HCT116 (cell line): ENCODE measurements at regions not wholly inside any gene's neighbourhood (a gene's known extent, or its start where the extent isn't known, plus 50 kb on each side); places are given as distances from the start of the nearest gene placed in this dataset.

Experiments used
- ATAC-seq: fragments of 200-7000 bp; cut with Tn5 transposase; 2 replicates; pipeline ENCODE4 v1.9.1; 2020; ENCODE audit warnings: mild to moderate bottlenecking, moderate library complexity
- BruUV-seq: library from RNA; stranded (reverse); fragments of 400-500 nt; replicated peaks from 2 replicates; lab custom pipeline; 2021; lab: Mats Ljungman, UMichigan
- CTCF ChIA-PET: fragments of 300-600 bp; sonication (Branson Sonifier 250); formaldehyde crosslinking; loops from one replicate; lab custom pipeline; 2021; ENCODE audit warnings: antibody characterized with exemption; lab: Charles Lee
- POLR2A ChIA-PET: fragments of 300-600, 350-600 bp; sonication (Branson Sonifier 250); formaldehyde crosslinking; loops from one replicate; lab custom pipeline; 2021; ENCODE audit warnings: antibody characterized with exemption; lab: Charles Lee
- RAD21 ChIA-PET, 2 experiments: fragments of 300-600 bp; sonication (Branson Sonifier 250); formaldehyde crosslinking; loops; one replicate each; lab custom pipeline; 2023; ENCODE audit warnings: low total read pairs in 2 of 2; ENCODE audit not compliant: uncharacterized antibody in 2 of 2, unreplicated experiment in 2 of 2, low non-redundant PET in 1 of 2; lab: Charles Lee
- DNase-seq: peaks from one replicate; pipeline ENCODE4 v3.0.0-alpha.2; 2010; ENCODE audit warnings: low read depth, low spot score
- H2AFZ ChIP-seq: fragments of 200-600 bp; shearing (Covaris generic), sonication (generic); 2 replicates; pipeline ENCODE4 v1.6.1; 2017; ENCODE audit warnings: low read depth, mixed run types, mixed read lengths, antibody characterized with exemption, low read length; ENCODE audit not compliant: poor library complexity, severe bottlenecking
- H3K27ac ChIP-seq: 2 replicates; pipeline ENCODE4 v1.5.1; 2012; ENCODE audit warnings: low read depth, low read length
- H3K27me3 ChIP-seq: fragments of 200-600 bp; sonication (generic); 2 replicates; pipeline ENCODE4 v1.6.1; 2016; ENCODE audit warnings: mixed run types, low read length, mixed read lengths; ENCODE audit not compliant: insufficient read depth
- H3K36me3 ChIP-seq, 2 experiments: fragments of 200-500 bp in 1 of 2; fragments of 200-600 bp in 1 of 2; sonication (Bioruptor generic) in 1 of 2; sonication (generic) in 1 of 2; 2 replicates each; pipeline versions ENCODE4 v1.5.1 to v1.6.1; 2014 to 2016; ENCODE audit warnings: low read length in 2 of 2, inconsistent platforms in 1 of 2, mixed read lengths in 1 of 2, mixed run types in 1 of 2; ENCODE audit not compliant: insufficient read depth in 2 of 2, control insufficient read depth in 1 of 2
- H3K4me1 ChIP-seq, 2 experiments: fragments of 200-600 bp in 1 of 2; sonication (generic) in 1 of 2; 2 replicates each; pipeline versions ENCODE4 v1.5.1 to v1.6.1; 2012 to 2017; ENCODE audit warnings: low read length in 2 of 2, inconsistent platforms in 1 of 2, mild to moderate bottlenecking in 1 of 2, mixed read lengths in 1 of 2, mixed run types in 1 of 2, moderate library complexity in 1 of 2; ENCODE audit not compliant: insufficient read depth in 2 of 2, control insufficient read depth in 1 of 2
- H3K4me2 ChIP-seq: fragments of 200-600 bp; sonication (generic); 2 replicates; pipeline ENCODE4 v1.6.1; 2017; ENCODE audit warnings: mixed run types, low read length, mixed read lengths
- H3K4me3 ChIP-seq, 2 experiments: fragments of 200-600 bp in 1 of 2; sonication (generic) in 1 of 2; replicated peaks in 1 of 2; 2 replicates each; pipeline ENCODE4 v1.5.1; 2011 to 2016; ENCODE audit warnings: low read length in 2 of 2, control low read depth in 1 of 2, low read depth in 1 of 2, mild to moderate bottlenecking in 1 of 2, mixed read lengths in 1 of 2, mixed run types in 1 of 2
- H3K79me2 ChIP-seq: fragments of 200-600 bp; sonication (generic); 2 replicates; pipeline ENCODE4 v1.6.1; 2017; ENCODE audit warnings: mild to moderate bottlenecking, mixed run types, low read length, moderate library complexity, mixed read lengths; ENCODE audit not compliant: insufficient read depth
- H3K9ac ChIP-seq: fragments of 200-600 bp; sonication (generic); 2 replicates; pipeline ENCODE4 v1.6.1; 2016; ENCODE audit warnings: low read length, mixed read lengths
- H3K9me2 ChIP-seq: fragments of 200-600 bp; sonication (generic), shearing (Covaris generic); 2 replicates; pipeline ENCODE4 v1.6.1; 2017; ENCODE audit warnings: mixed run types, mild to moderate bottlenecking, moderate library complexity; ENCODE audit not compliant: insufficient read depth
- H3K9me3 ChIP-seq, 2 experiments: fragments of 200-500 bp in 1 of 2; fragments of 200-600 bp in 1 of 2; sonication (Bioruptor generic) in 1 of 2; sonication (generic) in 1 of 2; 2 replicates each; pipeline ENCODE4 v1.6.1; 2014 to 2017; ENCODE audit warnings: low read length in 2 of 2, mixed read lengths in 2 of 2, inconsistent platforms in 1 of 2, low read depth in 1 of 2, mild to moderate bottlenecking in 1 of 2, mixed run types in 1 of 2, moderate library complexity in 1 of 2; ENCODE audit not compliant: control insufficient read depth in 1 of 2, insufficient read depth in 1 of 2
- H4K20me1 ChIP-seq: fragments of 200-600 bp; sonication (generic), shearing (Covaris generic); 2 replicates; pipeline ENCODE4 v1.6.1; 2017; ENCODE audit warnings: mixed run types, mild to moderate bottlenecking, moderate library complexity; ENCODE audit not compliant: insufficient read depth
- EZH2 ChIP-seq: fragments of 200-600 bp; sonication (generic); IDR thresholded peaks from 2 replicates; pipeline ENCODE4 v1.6.1; 2017; ENCODE audit warnings: antibody characterized with exemption, mixed run types
- EZH2phosphoT487 ChIP-seq: fragments of 200-600 bp; IDR thresholded peaks from 2 replicates; pipeline ENCODE4 v1.6.1; 2018; ENCODE audit warnings: antibody characterized with exemption, borderline replicate concordance
- FOSL1 ChIP-seq: IDR thresholded peaks from 2 replicates; pipeline ENCODE4 v1.6.1; 2012; ENCODE audit warnings: low read depth
- JUND ChIP-seq: IDR thresholded peaks from 2 replicates; pipeline ENCODE4 v1.6.1; 2012
- POLR2A ChIP-seq: IDR thresholded peaks from 2 replicates; pipeline ENCODE4 v1.7.0; 2011; ENCODE audit warnings: borderline replicate concordance; ENCODE audit not compliant: insufficient read depth, insufficient read length; ENCODE audit errors: extremely low read depth
- POLR2AphosphoS5 ChIP-seq: IDR thresholded peaks from 2 replicates; pipeline ENCODE4 v1.6.1; 2011; ENCODE audit warnings: mild to moderate bottlenecking, low read depth, low read length, moderate library complexity
- REST ChIP-seq: IDR thresholded peaks from 2 replicates; pipeline ENCODE4 v1.6.1; 2012; ENCODE audit warnings: low read depth
- TCF7L2 ChIP-seq: IDR thresholded peaks from 2 replicates; pipeline ENCODE4 v1.7.0; 2011; ENCODE audit warnings: borderline replicate concordance, inconsistent platforms; ENCODE audit not compliant: insufficient read depth, insufficient read length; ENCODE audit errors: extremely low read depth
- ZBTB33 ChIP-seq: IDR thresholded peaks from 2 replicates; pipeline ENCODE4 v1.6.1; 2011; ENCODE audit warnings: mild to moderate bottlenecking, low read length, moderate library complexity; ENCODE audit not compliant: insufficient replicate concordance; ENCODE audit errors: extremely low read depth
- ZNF274 ChIP-seq: fragments of 200-500 bp; sonication (Bioruptor generic); IDR thresholded peaks from 2 replicates; pipeline ENCODE4 v1.6.1; 2014; ENCODE audit warnings: mild to moderate bottlenecking, low read depth, low read length, inconsistent platforms
- intact Hi-C: fragments of 100-400 bp; cut with micrococcal nuclease; formaldehyde crosslinking; loops from 2 replicates; pipeline ENCODE4 v1.10.0; 2022
- TF ChIP-seq, protein P1 (sequence below): IDR thresholded peaks from 2 replicates; pipeline ENCODE4 v1.6.1; 2012

DNA sequence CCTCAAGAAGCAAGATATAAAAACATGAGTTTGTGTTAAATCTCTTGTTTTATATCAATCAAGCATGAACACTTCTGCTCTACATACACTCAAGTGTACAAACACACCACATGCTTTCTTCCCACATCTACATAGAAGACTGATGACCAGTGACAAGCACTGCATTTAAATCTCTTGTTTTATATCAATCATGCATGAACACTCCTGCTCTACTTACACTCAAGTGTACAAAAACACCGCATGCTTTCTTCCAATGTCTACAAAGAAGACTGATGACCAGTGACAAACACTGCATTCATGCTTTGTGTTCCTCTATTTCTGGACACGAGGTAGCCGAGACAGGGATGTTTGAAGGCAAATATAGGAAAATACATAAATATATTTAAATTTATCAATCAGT lies 642.0 kb upstream of the PFKP start:
- ATAC-seq: no peak
- H3K27me3 ChIP-seq: no peaks in the 10 kb centered on the region
- no peak overlapping the region for H2AFZ ChIP-seq
- intact Hi-C loops: no loop called here
- no peak for DNase-seq
- H3K27ac ChIP-seq: no peak overlapping the region
- ChIA-PET POLR2A (no interaction called here), CTCF (no interaction called here), RAD21 (no interaction called here)
- no peak overlapping the region for H3K4me2 ChIP-seq
- H3K9me3 ChIP-seq: peaks cover 11 to 27% of the 10 kb centered on the region in 2 experiments; a peak in 2 of 4 replicates
- H3K9me2 ChIP-seq: no peaks in the 10 kb centered on the region
- no peak overlapping the region for H3K9ac ChIP-seq
- H3K4me3 ChIP-seq: no peak overlapping the region
- H3K4me1 ChIP-seq: no peaks in the 10 kb centered on the region
- no peaks in the 10 kb centered on the region for H4K20me1 ChIP-seq
- no TSS peak for BruUV-seq
- no peaks in the 10 kb centered on the region for H3K79me2 ChIP-seq
- TF ChIP-seq POLR2A: no peak
- no peaks in the 10 kb centered on the region for H3K36me3 ChIP-seq

DNA sequence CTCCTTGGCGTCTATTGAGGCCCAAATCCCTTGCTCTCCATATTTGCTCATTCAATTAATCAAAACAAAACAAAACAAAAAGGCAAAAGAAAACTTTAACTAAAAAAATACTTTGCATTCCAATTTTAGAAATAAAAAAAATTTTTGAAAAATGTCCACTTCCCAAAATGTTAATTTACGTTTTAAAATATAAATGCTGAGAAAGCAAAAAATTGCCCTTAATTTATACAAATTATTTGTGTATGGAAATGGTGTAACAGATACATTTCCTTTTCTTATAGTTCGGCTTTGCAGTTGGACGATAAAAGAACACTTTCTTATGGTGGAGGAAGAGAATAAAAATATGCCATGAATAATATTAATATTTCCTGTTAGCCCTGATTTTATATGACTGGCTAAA lies 652.8 kb upstream of the PFKP start:
- Histone ChIP-seq H3K9me3 (peaks cover 14 to 20% of the 10 kb centered on the region in 2 experiments; a peak in 2 of 4 replicates), H3K79me2 (no peaks in the 10 kb centered on the region), H3K4me2 (no peak overlapping the region), H3K9me2 (no peaks in the 10 kb centered on the region), H3K9ac (no peak overlapping the region), H3K27me3 (no peaks in the 10 kb centered on the region), H4K20me1 (no peaks in the 10 kb centered on the region), H3K4me3 (no peak overlapping the region), H3K27ac (no peak overlapping the region), H3K36me3 (no peaks in the 10 kb centered on the region), H2AFZ (no peak overlapping the region), H3K4me1 (no peaks in the 10 kb centered on the region)
- TF ChIP-seq, protein P1, sequence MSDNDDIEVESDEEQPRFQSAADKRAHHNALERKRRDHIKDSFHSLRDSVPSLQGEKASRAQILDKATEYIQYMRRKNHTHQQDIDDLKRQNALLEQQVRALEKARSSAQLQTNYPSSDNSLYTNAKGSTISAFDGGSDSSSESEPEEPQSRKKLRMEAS: no peak
- no peak for TF ChIP-seq EZH2phosphoT487
- no peak for TF ChIP-seq ZNF274
- no peak for TF ChIP-seq POLR2AphosphoS5
- TF ChIP-seq TCF7L2: no peak
- TF ChIP-seq EZH2: no peak
- TF ChIP-seq FOSL1: no peak
- TF ChIP-seq JUND: no peak
- no peak for TF ChIP-seq ZBTB33
- no peak for TF ChIP-seq REST
- ChIA-PET CTCF (no interaction called here), RAD21 (no interaction called here), POLR2A (no interaction called here)
- DNase-seq: no peak
- ATAC-seq: no peak
- intact Hi-C loops: no loop called here
- BruUV-seq: no TSS peak
